ENCODE measurements at regions not wholly inside any gene's neighbourhood (a gene's known extent, or its start where the extent isn't known, plus 50 kb on each side); places are given as distances from the start of the nearest gene placed in this dataset.

- no peak for TF ChIP-seq POLR2A (IDR thresholded peaks at IDR 0.05; ENCODE audit: low read depth)
- no peak for TF ChIP-seq CTCF (IDR thresholded peaks at IDR 0.05)
Measured at GRCh38 chr4:35138449-35138848, 1105.9 kb downstream of the ARAP2 start.
